GM12874 (cell line): ENCODE measurements at regions not wholly inside any gene's neighbourhood (a gene's known extent, or its start where the extent isn't known, plus 50 kb on each side); places are given as distances from the start of the nearest gene placed in this dataset.

Experiments
- TF ChIP-seq, protein P1 (sequence below): IDR thresholded peaks from 2 replicates; pipeline ENCODE4 v1.5.1; 2011; ENCODE audit warnings: low read depth, mild to moderate bottlenecking, control low read depth, low read length, moderate library complexity; ENCODE audit not compliant: insufficient read depth

DNA sequence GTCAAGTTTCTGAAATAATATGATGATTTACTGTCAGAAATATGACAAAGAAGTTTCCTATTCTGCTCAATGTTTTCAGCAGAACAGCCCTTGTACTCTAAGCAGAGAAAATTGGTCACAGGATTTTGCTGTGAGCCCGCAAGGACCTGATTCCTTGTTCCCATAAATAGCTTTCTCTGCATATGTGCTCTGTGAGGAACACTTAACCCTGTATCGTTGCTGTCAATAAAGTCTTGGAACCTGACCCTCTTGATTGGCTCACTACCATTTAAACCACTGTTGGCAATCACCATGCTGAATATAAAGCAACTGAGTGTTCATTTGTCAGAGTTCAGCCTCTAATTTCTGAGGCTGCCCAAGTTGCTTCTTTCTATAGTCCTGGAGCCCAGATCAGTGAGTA is 158.2 kb upstream of the NOCT start:
- TF ChIP-seq, protein P1, sequence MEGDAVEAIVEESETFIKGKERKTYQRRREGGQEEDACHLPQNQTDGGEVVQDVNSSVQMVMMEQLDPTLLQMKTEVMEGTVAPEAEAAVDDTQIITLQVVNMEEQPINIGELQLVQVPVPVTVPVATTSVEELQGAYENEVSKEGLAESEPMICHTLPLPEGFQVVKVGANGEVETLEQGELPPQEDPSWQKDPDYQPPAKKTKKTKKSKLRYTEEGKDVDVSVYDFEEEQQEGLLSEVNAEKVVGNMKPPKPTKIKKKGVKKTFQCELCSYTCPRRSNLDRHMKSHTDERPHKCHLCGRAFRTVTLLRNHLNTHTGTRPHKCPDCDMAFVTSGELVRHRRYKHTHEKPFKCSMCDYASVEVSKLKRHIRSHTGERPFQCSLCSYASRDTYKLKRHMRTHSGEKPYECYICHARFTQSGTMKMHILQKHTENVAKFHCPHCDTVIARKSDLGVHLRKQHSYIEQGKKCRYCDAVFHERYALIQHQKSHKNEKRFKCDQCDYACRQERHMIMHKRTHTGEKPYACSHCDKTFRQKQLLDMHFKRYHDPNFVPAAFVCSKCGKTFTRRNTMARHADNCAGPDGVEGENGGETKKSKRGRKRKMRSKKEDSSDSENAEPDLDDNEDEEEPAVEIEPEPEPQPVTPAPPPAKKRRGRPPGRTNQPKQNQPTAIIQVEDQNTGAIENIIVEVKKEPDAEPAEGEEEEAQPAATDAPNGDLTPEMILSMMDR: no peak

DNA sequence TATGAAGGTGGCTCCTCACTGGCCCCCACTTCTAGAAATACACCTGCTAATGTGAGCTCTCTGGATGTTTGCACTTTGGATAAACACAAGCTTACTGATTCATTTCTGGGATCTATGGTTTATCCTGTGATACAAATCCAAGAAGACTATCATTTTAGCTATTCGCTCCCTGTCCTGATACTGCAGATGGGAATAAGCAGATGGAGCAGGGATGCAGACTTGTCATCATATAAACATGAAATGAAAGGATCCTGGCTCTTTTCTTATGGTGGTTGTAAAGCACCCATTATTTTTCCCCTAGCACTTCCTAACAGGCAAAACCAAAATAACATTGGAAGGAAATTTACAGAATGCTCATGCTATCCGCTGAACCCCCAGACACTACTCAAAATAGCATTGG is 162.9 kb upstream of the NOCT start:
- TF ChIP-seq, protein P1: no peak

DNA sequence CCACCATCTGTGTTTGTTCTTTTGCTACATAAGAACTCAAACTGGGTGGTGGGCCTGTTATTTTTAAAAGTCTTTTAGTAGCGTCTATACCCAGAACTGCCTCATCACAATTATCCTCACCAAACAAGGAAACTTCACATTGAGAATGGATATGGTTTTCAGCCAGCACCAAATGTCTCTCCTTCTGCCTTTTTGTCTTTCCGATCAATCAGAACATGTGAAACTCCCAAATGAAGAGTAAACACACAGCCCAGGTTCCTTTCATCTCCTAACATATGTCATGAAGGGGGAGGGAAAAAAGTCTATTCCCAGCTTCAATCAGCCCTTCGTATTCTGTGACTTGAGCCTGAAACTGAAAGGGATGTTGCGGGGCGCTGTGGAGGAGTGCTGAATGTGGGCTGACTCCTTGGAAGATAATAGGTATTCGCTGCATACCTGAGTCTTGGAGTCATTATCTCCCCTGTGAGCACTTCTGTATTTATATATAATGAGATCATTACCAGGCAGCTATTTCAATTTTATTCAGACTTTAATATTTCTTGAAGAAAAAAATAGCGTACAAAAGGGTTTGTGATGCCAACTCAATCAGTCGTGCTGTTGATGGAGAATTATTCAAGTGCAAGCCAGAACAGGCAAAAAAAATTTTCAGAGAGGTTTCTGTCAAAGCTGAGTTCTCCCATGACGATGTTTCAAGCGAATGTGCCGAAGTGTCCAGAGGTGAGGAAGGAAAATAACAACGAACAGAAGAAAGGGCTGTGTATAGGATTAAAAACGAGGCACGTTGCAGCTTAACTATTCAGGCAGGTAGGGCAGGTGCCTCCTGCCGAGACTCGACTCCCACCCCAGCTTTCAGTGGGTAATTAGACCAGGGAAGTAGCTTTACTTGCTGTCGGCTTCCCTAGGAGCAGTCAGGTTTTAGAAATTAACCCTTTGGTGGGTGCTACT is 163.9 kb upstream of the NOCT start:
- TF ChIP-seq, protein P1: no peak

DNA sequence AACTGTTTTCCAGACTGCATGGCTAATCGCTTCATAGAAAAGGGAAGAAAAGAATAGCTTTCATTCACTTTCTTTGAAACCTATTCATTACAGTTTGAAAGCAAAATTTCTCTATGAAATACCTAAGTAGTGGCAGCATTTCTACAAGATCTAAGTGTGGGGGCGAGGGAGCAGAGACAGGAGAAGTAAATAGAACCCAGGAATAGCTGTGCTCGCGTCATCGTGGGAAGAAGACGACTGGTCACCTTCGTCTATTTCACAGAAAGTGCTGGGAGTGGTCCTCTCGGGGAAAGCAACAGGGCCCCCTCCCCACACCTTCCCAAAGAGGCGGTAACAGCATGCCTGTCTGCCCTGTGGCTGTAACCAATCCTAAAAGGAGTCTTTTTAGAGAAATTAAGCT is 169.9 kb upstream of the NOCT start:
- TF ChIP-seq, protein P1: no peak

DNA sequence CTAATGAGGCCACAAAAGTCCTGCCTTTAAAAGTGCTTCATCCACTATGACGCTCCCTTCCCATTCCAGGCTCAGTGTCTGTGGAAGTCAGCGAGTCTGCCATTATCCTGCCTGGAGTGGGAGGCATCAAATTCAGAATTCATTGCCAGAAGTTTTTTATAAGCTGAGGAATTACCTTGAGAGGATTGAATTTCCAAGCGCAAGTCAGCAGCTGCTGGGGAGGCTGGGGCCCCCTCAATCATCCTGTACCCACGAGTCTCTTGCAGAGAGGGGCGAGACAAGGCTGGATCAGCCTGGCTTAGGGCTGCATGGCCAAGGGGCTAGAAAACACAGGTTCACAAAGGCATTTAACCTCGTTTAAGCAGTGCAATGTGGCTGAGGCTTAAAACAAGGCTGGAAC is 170.5 kb upstream of the NOCT start:
- TF ChIP-seq, protein P1: no peak

DNA sequence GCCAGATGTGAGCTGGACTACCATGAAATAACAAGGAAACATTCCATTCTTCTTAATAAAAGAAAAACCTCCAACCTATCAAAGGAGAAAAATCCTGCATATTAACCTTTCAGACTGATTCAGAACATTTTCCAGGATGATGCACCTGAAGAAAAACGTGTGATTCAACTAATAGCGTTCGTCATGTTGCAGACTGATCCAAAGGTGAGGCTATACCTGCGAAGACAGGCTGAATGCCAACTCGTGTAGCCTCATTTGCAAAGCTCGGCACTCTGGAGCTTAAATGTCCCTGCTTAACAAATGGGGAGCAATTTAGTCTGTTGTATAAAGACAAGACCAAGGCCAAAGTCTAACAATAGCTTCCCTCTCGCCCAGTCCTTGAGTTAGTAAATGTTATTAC is 172.0 kb upstream of the NOCT start:
- TF ChIP-seq, protein P1: no peak

DNA sequence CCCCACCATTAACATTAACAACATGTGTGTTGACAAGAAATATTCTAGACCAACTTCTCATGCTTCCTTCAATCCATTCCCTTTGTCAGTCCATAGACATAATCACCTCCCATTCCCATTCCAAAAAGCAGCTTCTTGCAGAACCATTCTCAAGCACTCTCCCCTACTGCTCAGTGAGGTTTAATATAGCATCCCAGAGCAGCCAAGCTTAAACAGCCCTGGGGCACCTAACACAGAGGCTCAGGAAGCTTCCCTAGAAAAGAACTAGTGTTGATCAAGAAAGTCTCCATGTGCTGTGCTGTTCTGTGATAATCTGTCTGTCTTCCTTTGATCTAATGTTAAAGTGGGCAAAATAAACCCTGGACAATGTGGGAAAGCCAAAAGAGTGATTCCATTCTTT is 174.2 kb upstream of the NOCT start:
- TF ChIP-seq, protein P1: no peak
